Upper lobe of left lung (tissue), 6 donors: ENCODE measurements at regions not wholly inside any gene's neighbourhood (a gene's known extent, or its start where the extent isn't known, plus 50 kb on each side); places are given as distances from the start of the nearest gene placed in this dataset.

Experiments
- ATAC-seq, 2 donors: fragments of 200-7000 bp; cut with Tn5 transposase; one replicate each; pipeline ENCODE4 v1.9.1; 2022; ENCODE audit warnings: mild to moderate bottlenecking in 2 of 2, moderate library complexity in 2 of 2; ENCODE audit not compliant: low FRiP score in 2 of 2
- DNase-seq, 2 donors: peaks; one replicate each; pipeline ENCODE4 v3.0.0-alpha.2; 2019 to 2020
- H3K27ac ChIP-seq, 4 donors: fragments of 200-600 bp; sonication (generic); one replicate each; pipeline ENCODE4 v1.5.1; 2016 to 2019
- H3K27me3 ChIP-seq, 4 donors: fragments of 200-600 bp; sonication (generic); one replicate each; pipeline ENCODE4 v1.5.1; 2017 to 2019
- H3K36me3 ChIP-seq, 4 donors: fragments of 200-600 bp; sonication (generic); one replicate each; pipeline ENCODE4 v1.5.1; 2016 to 2019
- H3K4me1 ChIP-seq, 4 donors: fragments of 200-600 bp; sonication (generic); one replicate each; pipeline ENCODE4 v1.5.1; 2018 to 2019
- H3K4me3 ChIP-seq, 4 donors: fragments of 200-600 bp; sonication (generic); one replicate each; pipeline ENCODE4 v1.5.1; 2017 to 2019; ENCODE audit warnings: mild to moderate bottlenecking in 2 of 4, moderate library complexity in 1 of 4
- H3K9me3 ChIP-seq, 4 donors: fragments of 200-600 bp; sonication (generic); one replicate each; pipeline ENCODE4 v1.5.1; 2018 to 2019
- EP300 ChIP-seq, 4 donors: sonication (generic); formaldehyde crosslinking; IDR thresholded peaks; one replicate each; pipeline ENCODE4 v1.5.1; 2017; ENCODE audit warnings: antibody characterized with exemption in 4 of 4, control low read depth in 2 of 4
- POLR2A ChIP-seq, 4 donors: fragments of 450-650 bp; IDR thresholded peaks; one replicate each; pipeline ENCODE4 v1.5.1; 2016 to 2017; ENCODE audit warnings: antibody characterized with exemption in 4 of 4, mild to moderate bottlenecking in 2 of 4
- POLR2AphosphoS5 ChIP-seq, 2 donors: sonication (generic); formaldehyde crosslinking; IDR thresholded peaks; one replicate each; pipeline ENCODE4 v1.5.1; 2017; ENCODE audit warnings: antibody characterized with exemption in 2 of 2
- WGBS, 2 donors: methylation state at CpG; one replicate each; pipeline ENCODE4 v1.1.5; 2017 to 2018; 5-methylcytosine and 5-hydroxymethylcytosine counted together
- TF ChIP-seq, protein P1 (sequence below), 6 experiments: fragments of 450-650 bp in 4 of 6; fragments of 200-600 bp in 2 of 6; sonication (generic) in 2 of 6; IDR thresholded peaks; one replicate each; pipeline ENCODE4 v1.5.1; 2016 to 2019; ENCODE audit warnings: antibody characterized with exemption in 6 of 6
- donor health status: DM: no; HTN: no; CAD: no; lungs with moderate emphysema.
- donor health status: DM: no; HTN: yes; CAD: no; lungs with severe emphysema.

DNA sequence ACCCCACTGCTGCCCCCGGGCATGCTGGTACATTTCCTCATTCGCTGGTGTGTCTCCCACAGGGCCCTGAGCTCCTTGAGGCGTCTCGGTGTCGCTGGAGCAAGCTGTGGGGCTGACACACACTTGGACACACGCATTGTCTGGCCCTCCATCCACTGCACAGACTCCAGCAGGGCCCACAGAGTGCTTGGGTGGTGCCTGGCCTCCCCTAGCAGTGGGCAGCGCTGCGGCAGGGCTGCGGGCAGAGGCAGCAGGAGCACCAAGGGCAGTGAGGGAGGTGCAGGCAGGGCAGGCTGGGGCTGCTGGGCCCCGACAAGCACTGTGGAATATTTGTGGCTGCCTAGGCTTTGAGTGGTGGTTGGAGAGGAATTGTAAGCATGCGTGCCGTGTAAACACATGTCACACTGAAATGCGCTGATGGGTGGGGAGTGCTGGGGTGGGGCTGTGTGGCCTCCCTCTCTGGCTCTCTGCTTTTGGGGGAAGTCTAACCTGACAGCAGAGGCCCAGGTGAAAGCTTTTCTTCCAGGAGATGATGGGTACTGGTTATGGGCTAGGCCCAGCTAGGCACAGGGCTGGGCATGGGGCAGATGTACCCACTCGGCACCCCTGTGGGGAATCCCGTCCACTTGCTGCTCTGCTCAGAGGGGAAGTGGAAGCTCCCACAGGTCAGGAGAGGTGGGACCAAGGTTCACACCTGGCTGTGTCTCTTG is 55.5 kb upstream of the HS6ST1 start:
- no peaks in the 10 kb centered on the region for H3K9me3 ChIP-seq
- H3K27me3 ChIP-seq, result no peaks in the 10 kb centered on the region
- no peaks in the 10 kb centered on the region for H3K36me3 ChIP-seq
- no peak overlapping the region for H3K4me3 ChIP-seq
- H3K27ac ChIP-seq, result peak overlapping the region; percentile 74 to 84 (median 79)
- ATAC-seq (peak; percentile 4 to 77), DNase-seq (peak; percentile 46 to 79)
- WGBS, 2 donors, result 68 to 73% methylated on average over 8 to 12 of the region's 15 CpGs
- H3K4me1 ChIP-seq, result peaks cover 37 to 71% (median 47%) of the 10 kb centered on the region in 4 donors
- TF ChIP-seq, protein P1, sequence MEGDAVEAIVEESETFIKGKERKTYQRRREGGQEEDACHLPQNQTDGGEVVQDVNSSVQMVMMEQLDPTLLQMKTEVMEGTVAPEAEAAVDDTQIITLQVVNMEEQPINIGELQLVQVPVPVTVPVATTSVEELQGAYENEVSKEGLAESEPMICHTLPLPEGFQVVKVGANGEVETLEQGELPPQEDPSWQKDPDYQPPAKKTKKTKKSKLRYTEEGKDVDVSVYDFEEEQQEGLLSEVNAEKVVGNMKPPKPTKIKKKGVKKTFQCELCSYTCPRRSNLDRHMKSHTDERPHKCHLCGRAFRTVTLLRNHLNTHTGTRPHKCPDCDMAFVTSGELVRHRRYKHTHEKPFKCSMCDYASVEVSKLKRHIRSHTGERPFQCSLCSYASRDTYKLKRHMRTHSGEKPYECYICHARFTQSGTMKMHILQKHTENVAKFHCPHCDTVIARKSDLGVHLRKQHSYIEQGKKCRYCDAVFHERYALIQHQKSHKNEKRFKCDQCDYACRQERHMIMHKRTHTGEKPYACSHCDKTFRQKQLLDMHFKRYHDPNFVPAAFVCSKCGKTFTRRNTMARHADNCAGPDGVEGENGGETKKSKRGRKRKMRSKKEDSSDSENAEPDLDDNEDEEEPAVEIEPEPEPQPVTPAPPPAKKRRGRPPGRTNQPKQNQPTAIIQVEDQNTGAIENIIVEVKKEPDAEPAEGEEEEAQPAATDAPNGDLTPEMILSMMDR (IDR thresholded peaks at IDR 0.05), result no peak
- peak; percentile 10 to 25 for TF ChIP-seq POLR2AphosphoS5 (IDR thresholded peaks at IDR 0.05)
- peak in 1 of 4 donors; percentile 36 for TF ChIP-seq POLR2A (IDR thresholded peaks at IDR 0.05)

DNA sequence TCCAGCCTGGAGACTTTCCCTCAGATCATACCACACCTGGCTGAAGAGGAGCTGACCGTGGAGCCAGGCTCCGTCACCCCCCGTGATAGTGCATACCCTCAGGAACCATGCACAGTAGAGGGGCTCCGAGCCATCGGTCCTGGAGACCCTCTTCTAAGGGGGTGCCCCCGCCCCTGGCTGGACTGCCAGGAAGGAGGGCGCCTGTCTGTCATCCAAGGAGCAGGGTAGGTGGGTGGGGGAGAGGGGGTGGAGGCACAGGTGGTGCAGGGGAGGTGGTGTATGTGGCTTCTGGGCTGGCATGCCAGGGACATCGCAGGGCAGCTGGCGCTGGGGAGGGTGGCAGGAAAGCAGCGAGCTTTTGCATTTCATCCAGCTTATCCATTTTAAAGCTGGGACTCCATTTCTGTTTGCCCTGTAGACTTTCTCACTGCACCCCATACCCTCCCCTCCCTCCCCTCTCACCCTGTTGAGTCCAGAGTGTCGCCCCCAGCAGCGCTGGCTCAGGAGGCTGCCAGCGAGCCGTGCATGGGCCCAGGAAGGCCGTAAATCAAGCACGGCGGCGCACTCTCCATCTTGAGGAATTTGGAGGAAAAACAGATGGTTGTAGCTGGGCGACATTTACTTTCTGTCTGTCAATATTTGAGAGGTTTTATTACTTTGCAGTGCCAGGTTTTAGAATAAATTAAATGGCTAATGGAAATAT is 56.2 kb upstream of the HS6ST1 start:
- Histone ChIP-seq H3K27ac (peak overlapping the region; percentile 74 to 84 (median 79)), H3K4me3 (peak overlapping the region in 1 of 4 donors; percentile 0), H3K4me1 (peaks cover 36 to 73% (median 47%) of the 10 kb centered on the region in 4 donors), H3K36me3 (no peaks in the 10 kb centered on the region), H3K9me3 (no peaks in the 10 kb centered on the region), H3K27me3 (no peaks in the 10 kb centered on the region)
- DNase-seq (peak in 1 of 2 donors; percentile 22), ATAC-seq (no peak)
- 68 to 70% methylated on average over 12 to 19 of the region's 19 CpGs for WGBS, 2 donors
- TF ChIP-seq POLR2A (IDR thresholded peaks at IDR 0.05), result no peak
- no peak for TF ChIP-seq POLR2AphosphoS5 (IDR thresholded peaks at IDR 0.05)
- TF ChIP-seq EP300 (IDR thresholded peaks at IDR 0.05), result no peak
- TF ChIP-seq, protein P1 (IDR thresholded peaks at IDR 0.05), result no peak

DNA sequence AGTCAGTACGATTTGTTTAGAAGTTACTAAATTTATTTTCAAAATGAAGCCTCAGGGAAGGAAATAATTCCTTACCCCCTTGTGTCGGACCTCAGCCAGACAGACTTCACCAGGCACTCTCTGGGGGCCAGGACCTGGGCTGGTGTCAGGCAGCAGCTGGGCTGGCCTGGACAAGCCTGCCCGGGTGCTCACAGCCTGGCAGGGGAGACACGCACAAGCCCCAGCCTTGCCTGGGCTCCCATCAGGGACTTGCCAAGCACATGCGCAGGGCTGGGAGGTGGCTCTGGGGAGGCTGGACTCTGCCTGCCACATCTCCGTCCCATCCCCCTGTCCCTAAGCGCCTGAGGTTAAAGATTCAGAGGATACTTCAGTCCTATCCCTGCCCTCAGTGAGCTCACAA is 56.8 kb upstream of the HS6ST1 start:
- ATAC-seq, result no peak
- Histone ChIP-seq H3K27ac (peak overlapping the region; percentile 70 to 84 (median 74)), H3K4me3 (no peak overlapping the region), H3K36me3 (no peaks in the 10 kb centered on the region), H3K4me1 (peaks cover 38 to 73% (median 48%) of the 10 kb centered on the region in 4 donors), H3K9me3 (no peaks in the 10 kb centered on the region), H3K27me3 (no peaks in the 10 kb centered on the region)
- TF ChIP-seq POLR2A (IDR thresholded peaks at IDR 0.05) (no peak), POLR2AphosphoS5 (IDR thresholded peaks at IDR 0.05) (peak in 1 of 2 donors; percentile 33)
- WGBS, 2 donors, result 66 to 78% methylated on average over 5 to 7 of the region's 7 CpGs
- peak; percentile 22 to 79 for DNase-seq

DNA sequence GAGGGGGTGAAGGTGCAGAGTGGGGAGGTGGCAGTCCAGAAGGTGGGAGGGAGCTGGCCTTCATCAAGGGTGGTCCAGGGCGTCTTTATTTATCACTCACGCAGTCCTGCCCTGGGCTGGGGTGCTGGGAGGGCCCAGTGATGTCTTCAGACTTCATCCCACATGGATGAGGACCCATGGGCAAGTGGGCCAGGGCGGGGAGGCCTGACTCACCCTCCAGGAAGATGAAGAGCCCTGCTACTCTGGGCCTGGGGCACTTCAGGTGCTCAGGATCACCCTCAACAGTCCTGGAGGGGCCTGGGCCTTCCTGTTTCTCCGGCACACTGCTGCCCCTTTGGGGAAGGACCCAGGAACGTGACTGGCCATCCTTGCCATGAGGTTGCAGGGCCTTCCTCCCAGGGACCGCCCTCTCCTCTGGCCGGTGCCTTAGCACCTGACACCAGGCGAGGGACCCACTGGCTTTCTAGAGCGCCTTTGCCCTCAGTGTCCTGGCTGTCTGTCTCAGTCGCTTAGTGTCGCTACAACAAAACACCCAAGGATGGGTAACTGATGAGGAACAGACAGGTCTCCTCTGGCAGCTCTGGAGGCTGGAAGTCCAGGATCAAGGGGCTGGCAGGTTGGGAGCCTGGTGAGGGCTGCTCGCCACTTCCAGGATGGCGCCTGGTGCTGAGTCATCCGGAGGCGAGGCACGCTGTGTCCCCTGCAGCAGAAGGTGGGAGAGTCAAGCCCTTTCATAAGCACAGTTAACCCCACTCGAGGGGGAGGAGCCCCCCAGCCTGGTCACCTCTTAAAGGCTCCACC is 57.8 kb upstream of the HS6ST1 start:
- H3K4me3 ChIP-seq, result no peak overlapping the region
- no peaks in the 10 kb centered on the region for H3K36me3 ChIP-seq
- DNase-seq, result peak in 1 of 2 donors; percentile 19
- no peak for ATAC-seq
- H3K27me3 ChIP-seq, result no peaks in the 10 kb centered on the region
- H3K4me1 ChIP-seq, result peaks cover 48 to 81% (median 57%) of the 10 kb centered on the region in 4 donors
- peak overlapping the region; percentile 70 to 84 (median 74) for H3K27ac ChIP-seq
- WGBS, 2 donors, result 89 to 92% methylated on average over 4 to 16 of the region's 17 CpGs
- H3K9me3 ChIP-seq, result no peaks in the 10 kb centered on the region
- TF ChIP-seq EP300 (IDR thresholded peaks at IDR 0.05), result no peak
- TF ChIP-seq, protein P1 (IDR thresholded peaks at IDR 0.05), result no peak
- TF ChIP-seq POLR2A (IDR thresholded peaks at IDR 0.05), result no peak
- no peak for TF ChIP-seq POLR2AphosphoS5 (IDR thresholded peaks at IDR 0.05)
